ENCODE measurements at regions not wholly inside any gene's neighbourhood (a gene's known extent, or its start where the extent isn't known, plus 50 kb on each side); places are given as distances from the start of the nearest gene placed in this dataset.

DNA sequence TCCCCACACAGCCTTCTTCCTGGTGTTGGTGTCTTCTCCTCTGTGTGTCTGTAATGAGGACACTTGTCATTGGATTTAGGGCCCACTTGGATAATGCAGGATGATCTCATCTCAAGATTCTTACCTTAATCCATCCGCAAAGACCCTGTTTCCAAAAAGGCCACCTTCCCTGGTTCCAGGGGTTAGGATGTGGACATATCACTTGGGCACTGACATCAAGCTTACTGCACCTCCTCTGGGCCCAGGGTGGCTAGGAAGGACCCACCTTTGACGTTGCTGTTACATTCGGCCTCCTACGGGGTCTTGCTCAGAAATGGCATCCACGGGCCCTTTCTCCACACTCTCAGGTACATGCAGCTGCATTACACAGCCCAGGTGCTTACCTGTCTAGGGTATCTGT lies 535.9 kb downstream of the BRD1 start:
- no peak for TF ChIP-seq POLR2A (IDR thresholded peaks at IDR 0.05; ENCODE audit: borderline replicate concordance, extremely low read depth, insufficient read depth, insufficient read length)
- TF ChIP-seq, protein P1, sequence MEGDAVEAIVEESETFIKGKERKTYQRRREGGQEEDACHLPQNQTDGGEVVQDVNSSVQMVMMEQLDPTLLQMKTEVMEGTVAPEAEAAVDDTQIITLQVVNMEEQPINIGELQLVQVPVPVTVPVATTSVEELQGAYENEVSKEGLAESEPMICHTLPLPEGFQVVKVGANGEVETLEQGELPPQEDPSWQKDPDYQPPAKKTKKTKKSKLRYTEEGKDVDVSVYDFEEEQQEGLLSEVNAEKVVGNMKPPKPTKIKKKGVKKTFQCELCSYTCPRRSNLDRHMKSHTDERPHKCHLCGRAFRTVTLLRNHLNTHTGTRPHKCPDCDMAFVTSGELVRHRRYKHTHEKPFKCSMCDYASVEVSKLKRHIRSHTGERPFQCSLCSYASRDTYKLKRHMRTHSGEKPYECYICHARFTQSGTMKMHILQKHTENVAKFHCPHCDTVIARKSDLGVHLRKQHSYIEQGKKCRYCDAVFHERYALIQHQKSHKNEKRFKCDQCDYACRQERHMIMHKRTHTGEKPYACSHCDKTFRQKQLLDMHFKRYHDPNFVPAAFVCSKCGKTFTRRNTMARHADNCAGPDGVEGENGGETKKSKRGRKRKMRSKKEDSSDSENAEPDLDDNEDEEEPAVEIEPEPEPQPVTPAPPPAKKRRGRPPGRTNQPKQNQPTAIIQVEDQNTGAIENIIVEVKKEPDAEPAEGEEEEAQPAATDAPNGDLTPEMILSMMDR (IDR thresholded peaks at IDR 0.05 in 2 of 3, conservative IDR thresholded peaks at IDR 0.05 in 1 of 3; ENCODE audit: borderline replicate concordance in 1 of 3, insufficient read depth in 1 of 3, low read depth in 2 of 3, low read length in 2 of 3), result no peak
- no peak for TF ChIP-seq EZH2 (IDR thresholded peaks at IDR 0.05)
- no peak for TF ChIP-seq ZNF274 (IDR thresholded peaks at IDR 0.05; ENCODE audit: low read depth, low read length)
- TF ChIP-seq REST (IDR thresholded peaks at IDR 0.05; ENCODE audit: low read depth), result no peak
- TF ChIP-seq POLR2AphosphoS5 (IDR thresholded peaks at IDR 0.05; ENCODE audit: low read depth, low read length), result no peak
- no peak for TF ChIP-seq CBX3 (IDR thresholded peaks at IDR 0.05; ENCODE audit: low read depth)
- TF ChIP-seq YY1 (IDR thresholded peaks at IDR 0.05; ENCODE audit: extremely low read depth, insufficient replicate concordance, low read depth, low read length), result no peak
- TF ChIP-seq CEBPB (IDR thresholded peaks at IDR 0.05; ENCODE audit: low read depth), result no peak
- TF ChIP-seq EZH2phosphoT487 (IDR thresholded peaks at IDR 0.05; ENCODE audit: borderline replicate concordance), result no peak
